T47D (cell line): ENCODE measurements at regions not wholly inside any gene's neighbourhood (a gene's known extent, or its start where the extent isn't known, plus 50 kb on each side); places are given as distances from the start of the nearest gene placed in this dataset.
A peak's percentile ranks its signal among the peaks of the same experiment; 100 is the strongest.

Experiments used
- DNase-seq, 2 experiments: peaks; one replicate each; pipeline versions ENCODE4 v3.0.0 to v3.0.0-alpha.2; 2011 to 2012; ENCODE audit warnings: low read depth in 1 of 2, low spot score in 1 of 2
- JUND ChIP-seq: IDR thresholded peaks from 2 replicates; pipeline ENCODE4 v1.6.1; 2012; ENCODE audit warnings: low read depth
- in situ Hi-C: cut with HindIII; loops from 2 replicates; pipeline ENCODE4 v1.10.0; 2016; ENCODE audit warnings: low sequenced_read_pairs, low pct_unique_long_range_greater_than_20kb

DNA sequence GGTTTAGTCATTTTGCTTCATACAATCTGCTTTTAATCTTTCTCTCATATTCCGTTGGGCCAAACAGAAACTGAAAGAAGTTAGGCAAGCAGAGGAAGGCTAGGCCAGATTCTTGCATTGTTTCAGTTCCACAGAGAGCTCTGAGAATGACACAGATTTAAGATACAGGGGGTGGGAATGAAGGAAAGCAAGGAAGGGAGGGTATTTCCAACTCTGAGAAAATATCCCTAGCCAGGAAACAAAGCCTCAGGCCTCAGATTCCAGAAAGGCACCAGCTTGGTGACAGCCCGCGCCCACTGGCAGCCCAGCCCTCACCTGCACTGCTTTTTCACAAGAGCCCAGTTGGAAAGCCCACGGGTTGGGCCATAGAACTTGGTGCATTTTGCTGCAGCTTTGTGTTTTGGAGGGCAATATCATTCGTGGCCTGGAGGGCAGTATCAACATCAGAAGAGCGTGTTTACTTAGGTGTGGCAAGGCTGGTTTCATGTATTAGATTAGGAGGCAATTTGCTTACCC lies 63.5 kb downstream of the ENC1 start:
- in situ Hi-C loops, result no loop called here
- DNase-seq, result peak in 1 of 2 experiments; percentile 21
- TF ChIP-seq JUND, result no peak

DNA sequence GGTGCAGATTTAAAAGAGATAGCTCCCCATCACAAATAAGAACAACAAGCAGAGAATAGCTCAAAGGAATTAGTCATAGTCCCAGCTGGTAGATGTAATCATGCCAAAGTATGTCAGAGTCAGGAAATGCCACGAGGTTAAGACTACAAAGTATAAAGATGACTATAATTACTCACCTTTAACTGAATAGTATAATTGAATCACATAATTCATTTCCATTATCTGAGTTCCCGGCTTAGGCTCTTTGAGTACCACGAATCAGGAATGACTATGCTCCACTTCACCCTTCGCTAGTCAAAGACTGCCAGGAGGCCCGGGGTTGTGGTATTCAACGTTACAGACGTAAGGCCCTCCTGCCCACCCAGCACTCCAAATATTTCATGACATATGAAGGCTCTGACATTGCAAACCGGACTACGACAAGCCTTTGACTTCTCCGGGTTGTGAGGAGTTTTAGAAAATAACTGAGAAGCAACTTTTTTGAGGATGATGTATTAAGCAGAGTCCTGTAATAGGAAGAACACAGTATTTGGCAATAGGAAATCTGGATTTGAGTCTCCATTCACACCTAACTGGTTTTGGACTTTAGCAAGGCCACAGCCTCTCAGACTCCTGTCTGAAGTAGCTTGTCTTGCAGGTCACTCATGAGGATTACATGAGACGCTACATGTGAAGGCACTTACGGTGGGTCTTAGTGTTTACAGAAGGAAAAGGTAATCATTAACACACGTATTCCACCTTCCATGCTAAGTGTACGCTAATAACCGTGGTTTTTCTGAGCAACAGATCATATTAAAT lies 64.6 kb downstream of the ENC1 start:
- peak in 1 of 2 experiments; percentile 30 for DNase-seq
- in situ Hi-C loops, result no loop called here

DNA sequence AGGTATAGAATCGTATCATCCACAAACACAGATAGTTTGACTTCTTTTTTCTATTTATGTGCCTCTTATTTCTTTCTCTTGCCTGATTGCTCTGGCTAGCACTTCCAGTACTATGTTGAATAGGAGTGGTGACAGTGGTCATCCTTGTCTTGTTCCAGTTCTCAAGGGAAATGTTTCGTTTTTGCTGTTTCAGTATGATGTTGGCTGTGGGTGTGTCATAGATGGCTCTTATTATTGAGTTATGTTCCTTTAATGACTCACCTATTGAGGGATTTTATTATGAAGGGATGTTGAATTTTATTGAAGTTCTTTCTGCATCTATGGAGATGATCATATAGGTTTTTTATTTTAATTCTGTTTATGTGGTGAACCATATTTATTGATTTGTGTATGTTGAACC lies 70.3 kb downstream of the ENC1 start:
- no peak for TF ChIP-seq JUND
- no peak for DNase-seq
- in situ Hi-C loops, result no loop called here

More for the DNA sequence above, 64.6 kb downstream of the ENC1 start:
- TF ChIP-seq JUND, result no peak

DNA sequence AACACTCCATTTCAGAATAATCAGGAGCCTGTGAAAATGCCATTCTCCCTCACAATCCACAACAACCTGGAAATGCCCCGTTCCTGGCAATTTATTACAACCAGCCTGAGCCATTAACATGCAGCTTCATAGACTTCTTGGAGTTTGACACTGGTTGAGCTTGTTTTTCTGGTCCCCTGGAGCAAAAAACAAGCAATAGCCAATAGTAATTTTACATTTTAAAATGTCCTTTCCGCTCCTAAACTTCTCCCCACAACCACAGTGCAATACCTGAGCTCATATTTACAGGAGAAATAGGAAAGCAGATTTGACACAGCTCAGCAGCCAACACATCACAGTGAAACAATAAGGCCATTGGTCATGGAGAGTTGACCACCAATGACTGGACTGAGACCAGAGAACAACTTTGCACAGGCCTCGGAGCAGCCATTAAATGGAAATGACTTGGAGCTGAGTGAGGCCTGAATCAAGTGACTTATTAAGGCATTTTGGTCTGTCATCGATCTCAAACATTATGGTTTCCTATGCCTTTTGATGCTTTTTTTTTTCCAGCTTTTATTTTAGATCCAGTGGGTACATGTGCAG lies 73.0 kb downstream of the ENC1 start:
- no peak for TF ChIP-seq JUND
- peak; percentile 18 to 67 for DNase-seq
- in situ Hi-C loops, result no loop called here

DNA sequence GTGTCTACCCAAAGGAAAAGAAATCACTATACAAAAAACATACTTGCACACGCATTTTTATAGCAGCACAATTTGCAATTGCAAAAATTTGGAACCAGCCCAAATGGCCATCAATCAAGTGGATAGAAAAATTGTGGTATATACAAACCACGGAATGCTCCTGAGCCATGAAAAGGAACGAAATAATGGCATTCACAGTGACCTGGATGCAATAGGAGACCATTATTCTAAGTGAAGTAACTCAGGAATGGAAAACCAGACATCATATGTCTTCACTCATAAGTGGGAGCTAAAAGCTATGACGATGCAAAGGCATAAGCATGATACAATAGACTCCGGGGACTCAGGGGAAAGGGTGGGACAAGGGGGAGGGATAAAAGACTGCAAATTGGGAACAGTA lies 78.4 kb downstream of the ENC1 start:
- TF ChIP-seq JUND, result no peak
- no peak for DNase-seq
- in situ Hi-C loops, result no loop called here

DNA sequence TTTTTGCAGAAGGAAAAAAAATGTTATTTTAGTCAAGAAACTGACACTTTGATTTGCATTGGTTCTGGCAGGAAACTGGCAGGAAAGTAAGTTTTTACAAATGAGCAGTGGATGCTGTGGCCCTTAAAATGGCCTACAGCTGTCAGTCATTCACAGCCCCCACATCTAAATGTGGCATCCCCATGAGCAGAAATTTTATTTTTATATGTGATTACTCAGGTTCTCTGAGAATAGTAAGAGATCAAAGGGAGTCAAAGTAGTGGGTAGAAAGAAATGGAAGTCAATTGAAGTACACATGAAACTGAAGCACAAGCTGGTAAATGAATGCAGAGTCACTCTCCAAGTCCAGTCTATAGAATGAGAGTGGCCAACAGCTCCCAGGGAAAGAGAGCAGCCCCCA lies 80.3 kb downstream of the ENC1 start:
- in situ Hi-C loops, result no loop called here
- no peak for DNase-seq
- TF ChIP-seq JUND, result no peak

DNA sequence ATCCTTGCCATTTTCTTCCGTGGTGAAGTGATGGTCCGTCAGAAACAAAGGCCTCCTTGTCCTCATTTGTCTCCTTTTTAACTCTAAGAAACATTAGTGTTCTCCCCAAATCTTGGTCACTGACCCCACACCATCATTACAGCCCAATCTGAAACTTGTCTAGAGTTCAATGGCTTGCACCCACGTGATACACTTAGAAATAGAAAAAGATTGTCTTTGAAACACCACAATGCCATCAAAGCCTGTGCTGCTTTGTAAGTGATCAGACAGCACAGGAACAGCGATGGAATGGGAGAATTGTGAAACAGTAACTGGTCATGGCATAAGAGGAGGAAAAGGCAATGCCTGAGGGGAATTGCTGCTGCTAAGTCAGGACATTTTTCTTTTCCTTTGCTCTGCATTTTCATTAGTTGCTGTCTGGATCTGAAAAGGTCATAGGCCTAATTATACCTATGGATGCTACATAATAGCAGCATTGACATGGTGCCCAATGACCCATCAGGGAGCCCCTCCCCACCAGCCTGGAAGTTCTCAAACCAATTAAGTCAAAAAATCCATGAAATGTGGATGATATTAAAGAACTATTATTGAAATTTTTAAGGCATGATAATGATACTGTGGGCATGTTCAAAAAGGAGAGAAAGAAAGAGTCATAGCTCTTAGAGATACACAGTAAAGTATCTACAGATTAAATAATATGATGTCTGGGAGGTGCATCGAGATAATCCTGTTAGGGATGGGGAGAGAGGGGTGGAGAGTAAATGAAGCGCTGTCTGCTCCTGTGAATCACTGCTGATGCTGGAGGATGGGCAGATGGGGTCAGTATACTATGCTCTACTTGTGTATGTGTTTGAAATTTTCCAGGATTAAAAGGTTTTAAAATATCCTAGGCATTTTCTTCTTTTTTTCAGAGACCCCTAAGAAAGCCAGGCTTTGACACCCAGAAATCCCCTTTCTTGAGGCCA lies 83.6 kb downstream of the ENC1 start:
- no peak for TF ChIP-seq JUND
- peak in 1 of 2 experiments; percentile 22 for DNase-seq
- in situ Hi-C loops, result no loop called here

DNA sequence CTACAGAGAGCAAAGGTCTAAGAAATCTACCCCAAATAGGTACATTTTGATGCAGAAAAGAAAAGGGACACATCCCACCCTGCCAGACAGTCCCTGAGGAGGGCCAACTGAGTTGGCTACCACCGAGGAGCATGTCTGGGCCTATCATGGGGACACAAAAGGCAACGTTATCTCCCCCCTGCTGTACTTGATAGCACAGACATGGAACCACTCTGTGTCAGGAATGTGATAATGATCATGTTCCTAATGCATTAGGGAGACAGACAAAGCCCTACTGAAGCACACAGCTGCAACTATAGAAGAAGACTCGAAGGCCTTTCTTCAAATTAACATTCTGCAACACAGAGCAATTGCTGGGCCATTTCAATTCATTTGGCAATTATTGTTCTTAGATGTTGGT lies 84.5 kb downstream of the ENC1 start:
- DNase-seq, result no peak
- in situ Hi-C loops, result no loop called here
- no peak for TF ChIP-seq JUND

DNA sequence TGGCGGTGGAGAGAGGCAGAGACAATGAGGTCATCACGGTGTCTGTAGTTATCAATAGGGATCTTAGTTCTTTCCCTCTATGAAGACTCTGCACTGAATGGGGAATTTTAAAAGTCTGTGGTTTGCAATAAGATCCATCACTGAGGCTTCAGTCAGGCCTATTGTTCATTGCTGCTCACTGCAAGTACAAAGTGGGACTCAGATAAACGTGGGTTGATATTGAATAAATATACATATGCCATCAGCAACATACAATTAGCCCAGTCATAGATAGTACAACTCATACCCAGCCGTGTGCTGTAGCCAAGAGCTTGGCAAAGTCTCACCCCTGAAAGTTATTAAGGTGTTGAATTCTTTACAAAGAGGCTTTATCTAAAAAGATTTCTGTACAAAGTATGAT lies 88.4 kb downstream of the ENC1 start:
- in situ Hi-C loops, result no loop called here
- TF ChIP-seq JUND, result no peak
- no peak for DNase-seq

DNA sequence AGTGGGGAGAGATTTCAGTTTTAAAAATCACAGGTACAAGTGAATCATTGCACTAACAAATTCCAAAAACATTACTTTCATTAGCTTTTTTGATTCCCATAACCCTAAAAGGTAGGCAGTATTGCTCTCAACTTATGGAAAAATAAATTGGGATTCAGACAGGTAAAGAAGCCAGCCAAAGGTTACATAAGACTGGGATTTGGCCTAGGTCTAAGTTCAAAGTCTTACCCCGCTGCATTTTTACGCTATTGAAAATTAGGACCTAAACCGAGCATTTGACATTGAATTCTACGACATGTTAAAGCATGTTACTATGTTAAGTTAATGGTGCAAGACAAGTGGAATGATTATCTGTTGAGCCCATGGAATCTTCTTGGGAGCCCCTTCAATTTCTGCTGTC lies 89.6 kb downstream of the ENC1 start:
- DNase-seq, result no peak
- in situ Hi-C loops, result no loop called here
- no peak for TF ChIP-seq JUND

DNA sequence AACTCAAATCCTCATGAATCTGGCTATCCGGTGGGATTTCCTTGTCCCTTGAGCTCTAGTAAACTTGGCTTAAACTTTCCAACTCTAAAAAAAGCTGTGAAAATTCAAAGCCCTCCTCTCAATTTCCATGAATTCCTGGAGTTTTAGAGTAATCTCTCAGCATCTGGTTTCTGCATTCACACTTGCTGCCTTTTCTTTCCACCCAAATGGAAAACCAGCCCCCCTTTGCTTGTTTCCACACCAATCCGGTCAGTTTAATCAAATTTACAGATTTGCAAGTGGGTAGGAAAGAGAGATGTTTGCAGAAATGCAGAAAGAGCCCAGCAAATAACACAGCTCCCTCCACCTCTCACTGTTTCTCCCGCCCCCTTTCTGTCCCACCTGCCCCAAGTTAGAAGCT lies 91.1 kb downstream of the ENC1 start:
- in situ Hi-C loops, result no loop called here
- TF ChIP-seq JUND, result no peak
- DNase-seq, result no peak

DNA sequence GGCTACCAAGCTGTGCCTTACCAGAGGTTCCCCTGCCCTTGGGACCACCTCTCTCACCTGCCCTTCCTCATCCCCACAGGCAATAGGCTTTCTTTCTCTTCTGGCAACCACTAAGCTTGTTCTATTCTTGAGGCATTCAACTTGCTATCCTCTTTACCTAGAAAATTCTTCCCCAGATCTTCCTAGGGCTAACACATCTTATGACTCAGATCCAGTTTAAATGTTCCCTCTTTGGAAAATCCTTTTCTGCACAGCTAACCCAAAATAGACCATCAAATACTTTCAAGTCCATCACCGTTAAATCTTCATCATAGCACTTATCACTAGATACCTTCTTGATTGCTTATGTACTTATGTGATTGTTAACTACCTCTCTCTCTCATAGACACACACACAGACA lies 93.7 kb downstream of the ENC1 start:
- no peak for DNase-seq
- in situ Hi-C loops, result no loop called here
- no peak for TF ChIP-seq JUND
